M059J (cell line): ENCODE measurements at regions not wholly inside any gene's neighbourhood (a gene's known extent, or its start where the extent isn't known, plus 50 kb on each side); places are given as distances from the start of the nearest gene placed in this dataset.

Source experiments
- DNase-seq: peaks from one replicate; pipeline ENCODE4 v3.0.0-alpha.2; 2012; ENCODE audit warnings: low read depth

DNA sequence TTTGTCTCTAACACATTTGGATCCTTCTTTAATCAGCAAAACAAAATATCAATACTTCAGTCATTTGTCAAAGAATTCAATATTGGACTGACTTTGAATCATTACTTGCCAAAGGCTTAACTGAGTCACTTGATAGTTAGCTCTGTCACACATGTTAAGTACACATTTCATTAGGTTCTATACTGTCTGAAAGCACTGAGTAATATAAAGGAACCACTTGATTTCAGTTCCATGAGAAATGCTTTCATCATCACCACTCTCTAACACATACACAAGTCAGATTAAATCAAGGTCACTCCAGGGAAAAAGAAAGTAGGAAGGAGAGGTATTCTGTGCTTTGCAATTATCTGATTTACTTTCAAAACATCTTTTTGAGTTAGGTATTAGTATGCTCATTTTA lies 1233.1 kb downstream of the C4orf33 start:
- DNase-seq, result no peak

GRCh38 chr4:130333241-130333759 lies 1237.3 kb downstream of the C4orf33 start:
- no peak for DNase-seq

DNA sequence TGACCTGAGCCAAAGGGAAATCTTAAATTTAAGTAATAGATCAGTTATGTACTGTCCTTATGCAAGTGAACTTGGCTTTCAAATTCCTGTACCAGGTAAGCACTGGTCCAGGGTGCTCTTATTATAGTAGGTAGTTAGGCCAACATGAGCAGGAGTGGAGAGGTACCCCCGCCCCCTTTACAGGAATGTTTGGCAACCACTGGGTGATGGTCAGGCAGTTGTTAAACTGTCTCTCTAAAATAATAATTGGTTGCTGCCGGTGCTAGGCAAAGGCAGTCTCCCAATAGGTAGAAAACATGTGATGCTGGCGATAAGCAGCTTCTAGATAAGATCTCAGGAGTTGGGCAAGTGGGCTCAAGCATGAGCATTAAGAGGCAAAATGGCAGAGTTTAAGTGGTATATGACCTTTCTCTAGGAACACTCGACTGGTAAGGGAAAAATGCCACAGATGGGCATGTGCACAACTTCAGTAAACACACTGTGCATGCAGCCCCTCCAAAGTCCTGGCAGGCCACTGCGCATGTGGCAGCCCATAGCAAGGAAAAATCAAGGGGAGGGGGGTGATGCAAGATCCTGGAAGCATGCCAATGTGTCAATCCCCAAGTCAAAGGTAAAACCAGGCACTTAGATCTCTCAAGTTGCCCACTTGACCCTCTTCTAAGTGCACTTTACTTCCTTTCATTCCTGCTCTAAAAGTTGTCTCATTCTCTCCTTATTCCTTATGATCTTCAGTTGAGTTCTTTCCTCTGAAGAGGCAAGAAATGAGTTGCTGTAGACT lies 1239.7 kb downstream of the C4orf33 start:
- DNase-seq, result no peak

DNA sequence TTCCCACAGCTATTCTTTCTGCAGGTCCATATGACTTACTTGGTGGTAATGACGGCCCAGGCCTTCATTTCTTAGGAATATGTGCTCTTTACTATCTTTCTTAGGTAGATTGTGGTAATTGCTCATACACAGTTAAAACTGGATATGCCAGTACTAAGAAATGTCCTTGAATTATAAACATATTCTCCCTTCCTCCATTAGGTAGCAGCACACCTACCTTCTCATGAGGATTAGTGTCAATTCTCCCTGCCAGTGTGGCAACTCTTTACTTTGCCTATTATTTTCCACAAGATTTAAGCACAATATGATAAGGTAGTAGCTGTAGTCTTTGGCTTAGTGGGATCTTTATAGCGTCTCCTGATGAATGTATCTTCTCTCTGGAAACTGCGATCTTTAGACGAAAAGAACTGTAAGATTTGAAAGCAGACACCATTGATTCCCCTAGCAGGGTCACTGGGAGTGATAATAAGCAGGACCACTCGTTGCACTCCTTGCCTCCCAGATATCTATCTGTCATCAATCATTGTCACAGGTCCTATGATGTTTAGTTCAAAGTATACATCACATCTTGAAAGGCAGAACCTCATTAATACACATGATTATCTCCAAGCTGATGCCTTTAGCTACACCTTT lies 1240.7 kb downstream of the C4orf33 start:
- peak; percentile 1 for DNase-seq

DNA sequence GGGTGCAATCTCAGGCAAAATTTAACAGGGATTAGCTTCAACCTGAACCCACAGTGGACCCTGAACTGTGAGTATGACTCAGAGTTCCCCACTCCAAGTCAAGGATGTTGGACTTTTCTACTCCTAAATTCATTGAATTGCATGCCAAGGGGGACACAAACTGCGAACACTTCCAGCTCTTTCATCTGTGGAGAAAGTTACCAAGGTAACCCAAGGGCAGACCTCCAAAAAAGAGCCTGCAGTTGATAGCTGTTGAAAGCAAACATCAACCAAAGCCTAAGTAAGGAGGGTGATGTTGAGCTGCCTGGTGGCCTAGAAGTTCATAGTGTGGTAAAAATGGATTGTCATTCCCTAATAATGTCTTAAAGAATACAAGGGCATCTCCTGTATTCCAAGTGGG lies 1242.9 kb downstream of the C4orf33 start:
- DNase-seq, result no peak

- DNase-seq, result no peak
Observed at GRCh38 chr4:130349745-130350144, 1253.8 kb downstream of the C4orf33 start.

GRCh38 chr4:130356873-130357272 lies 1260.9 kb downstream of the C4orf33 start:
- DNase-seq, result no peak

GRCh38 chr4:130359542-130359941 lies 1263.6 kb downstream of the C4orf33 start:
- no peak for DNase-seq

GRCh38 chr4:130361616-130362015 lies 1265.7 kb downstream of the C4orf33 start:
- no peak for DNase-seq

DNA sequence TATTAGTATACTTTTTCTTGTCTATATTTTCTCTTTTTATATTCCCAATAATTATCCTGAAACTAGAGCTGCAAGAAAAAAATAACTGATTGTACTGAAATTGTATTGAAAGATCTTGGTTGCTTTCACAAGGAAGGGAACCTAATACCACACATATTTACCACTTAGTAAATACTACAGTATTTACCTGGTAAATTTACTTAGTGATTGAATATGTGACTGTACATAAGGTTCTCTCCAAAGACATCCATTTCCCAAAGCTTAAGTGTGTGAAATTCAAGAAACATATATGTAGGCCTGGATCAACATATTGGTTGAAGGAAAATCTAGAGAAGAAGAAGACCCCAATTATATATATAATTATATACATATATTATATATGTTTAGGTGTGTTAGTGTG lies 1272.7 kb downstream of the C4orf33 start:
- DNase-seq, result no peak

- DNase-seq, result no peak
Observed at GRCh38 chr4:130393231-130393630, 1297.3 kb downstream of the C4orf33 start.

GRCh38 chr4:130393642-130394041 lies 1297.7 kb downstream of the C4orf33 start:
- no peak for DNase-seq

DNA sequence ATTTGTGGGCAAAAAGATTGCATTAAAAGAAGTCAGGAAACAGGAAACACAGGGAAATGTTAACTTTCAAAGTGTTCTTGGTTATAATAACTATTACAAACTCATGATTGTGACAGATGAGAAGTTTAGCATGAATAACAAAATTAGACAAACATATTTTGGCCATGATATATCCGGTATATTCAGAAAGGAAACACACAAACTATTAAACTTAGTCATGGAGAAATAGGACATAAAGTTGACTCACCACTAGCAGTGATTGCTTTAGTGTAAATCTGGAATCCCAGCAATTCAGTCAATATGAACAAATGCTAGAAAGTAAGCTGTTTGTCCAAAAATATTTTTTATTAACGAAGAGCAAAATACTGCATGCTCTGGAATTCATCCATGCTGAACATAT lies 1299.9 kb downstream of the C4orf33 start:
- peak; percentile 1 for DNase-seq

DNA sequence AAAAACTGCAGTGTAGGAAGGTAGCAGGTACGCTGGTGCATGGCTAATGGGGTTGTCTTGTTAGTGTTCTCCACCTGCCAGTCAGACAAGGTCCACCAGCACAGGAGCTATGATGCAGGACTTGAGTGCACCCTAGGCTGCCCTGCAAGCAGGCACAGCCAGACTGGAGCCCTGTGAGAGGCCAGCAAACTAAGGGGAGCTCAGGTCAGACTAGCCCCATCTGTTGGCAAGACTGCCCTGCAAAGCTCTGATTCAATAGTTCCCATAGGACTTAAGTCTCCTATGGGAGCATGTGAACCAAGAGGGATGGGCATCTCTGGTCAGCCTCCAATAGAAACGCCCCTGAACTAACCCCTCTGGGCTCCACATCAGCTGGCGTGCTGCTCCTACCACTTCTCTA lies 1307.3 kb downstream of the C4orf33 start:
- DNase-seq, result no peak

DNA sequence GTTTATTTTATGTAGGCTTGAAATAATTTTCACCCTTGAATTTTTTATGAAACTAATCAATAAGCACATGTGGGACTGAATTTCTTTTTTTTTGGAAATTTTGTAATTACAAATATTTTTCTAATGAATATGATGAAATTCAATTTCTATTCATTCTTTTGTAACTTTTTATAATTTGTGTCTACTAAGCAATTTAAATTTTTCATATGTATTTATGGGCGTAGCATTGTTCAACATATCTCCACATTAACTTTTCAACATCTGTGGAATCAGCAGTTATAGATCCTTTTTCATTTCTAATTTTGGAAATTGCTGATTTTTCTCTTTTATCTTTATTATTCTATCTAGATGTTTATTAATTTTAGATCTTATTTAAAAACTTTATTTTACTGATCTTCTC lies 1320.3 kb downstream of the C4orf33 start:
- DNase-seq, result no peak

DNA sequence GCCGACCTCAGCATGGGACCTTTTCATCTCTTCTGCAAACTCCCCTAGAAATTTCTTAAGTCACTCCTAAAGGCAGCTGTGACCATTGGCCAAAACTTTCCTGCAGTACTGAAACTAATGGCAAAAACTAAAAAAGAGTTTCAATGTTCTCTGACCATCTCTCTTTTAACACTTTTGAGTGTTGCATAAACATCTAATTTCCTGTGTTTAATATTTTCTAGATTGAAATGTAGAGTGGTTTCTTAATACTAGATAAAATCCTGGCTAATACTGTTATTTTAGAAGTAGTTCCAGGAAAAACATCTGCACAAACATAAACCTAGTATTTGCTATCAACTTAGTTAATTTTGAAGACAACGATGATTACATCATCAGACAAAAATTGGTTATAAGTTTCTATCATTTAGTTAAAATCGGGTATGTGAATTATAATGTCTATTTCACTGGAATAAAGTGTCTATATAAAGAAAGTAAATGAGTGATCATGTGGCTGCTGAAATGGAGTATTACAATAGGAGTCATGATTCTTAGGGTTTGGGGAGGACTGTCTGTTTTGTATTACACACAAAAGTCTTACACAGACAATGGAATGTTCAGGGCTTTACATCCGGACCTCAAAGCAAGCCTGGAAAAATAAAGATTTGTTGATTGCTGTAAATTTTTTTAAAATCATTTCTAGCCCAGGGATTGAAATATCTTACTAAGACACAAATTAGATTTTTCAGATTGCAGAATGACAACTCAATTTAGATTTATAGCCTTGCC lies 1323.4 kb downstream of the C4orf33 start:
- DNase-seq, result no peak

GRCh38 chr4:130422261-130422660 lies 1326.3 kb downstream of the C4orf33 start:
- DNase-seq, result no peak

GRCh38 chr4:130424211-130424610 lies 1328.3 kb downstream of the C4orf33 start:
- no peak for DNase-seq

DNA sequence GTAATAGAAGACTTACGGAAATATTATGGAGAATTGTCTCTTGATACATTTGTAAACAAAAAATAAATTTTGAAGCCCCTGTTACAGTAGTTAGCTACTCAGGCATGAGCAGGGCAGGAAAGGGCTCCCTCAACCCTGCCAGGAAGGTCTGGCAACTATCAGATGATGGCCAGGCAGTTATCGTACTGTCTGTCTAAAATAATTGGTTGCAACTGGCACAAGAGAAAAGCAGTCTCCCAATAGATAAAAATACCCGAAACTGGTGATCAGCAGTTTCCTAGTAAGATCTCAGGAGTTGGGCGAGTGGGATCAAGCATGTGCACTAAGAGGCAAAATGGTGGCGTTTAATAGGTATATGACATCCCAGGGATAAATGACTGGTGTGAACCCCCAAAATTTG lies 1336.3 kb downstream of the C4orf33 start:
- DNase-seq, result no peak

DNA sequence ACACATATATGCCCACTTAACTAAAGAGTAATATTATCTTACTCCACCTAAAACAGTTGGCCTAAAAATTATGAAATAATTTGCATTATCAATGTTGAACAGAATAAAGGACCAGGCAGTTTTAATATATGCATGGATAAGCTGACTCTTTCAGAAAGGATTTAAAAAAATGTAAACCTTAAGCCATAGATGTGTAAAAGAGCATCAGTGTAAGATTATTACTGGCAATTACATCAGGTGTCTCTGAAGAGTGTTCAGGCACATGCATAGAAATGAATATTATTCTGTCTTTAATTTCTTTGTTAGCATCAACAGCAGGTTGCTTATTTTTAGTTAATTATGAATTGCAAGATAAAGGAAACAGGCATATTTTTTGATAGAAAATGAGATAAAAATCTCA lies 1353.8 kb downstream of the C4orf33 start:
- DNase-seq, result no peak

DNA sequence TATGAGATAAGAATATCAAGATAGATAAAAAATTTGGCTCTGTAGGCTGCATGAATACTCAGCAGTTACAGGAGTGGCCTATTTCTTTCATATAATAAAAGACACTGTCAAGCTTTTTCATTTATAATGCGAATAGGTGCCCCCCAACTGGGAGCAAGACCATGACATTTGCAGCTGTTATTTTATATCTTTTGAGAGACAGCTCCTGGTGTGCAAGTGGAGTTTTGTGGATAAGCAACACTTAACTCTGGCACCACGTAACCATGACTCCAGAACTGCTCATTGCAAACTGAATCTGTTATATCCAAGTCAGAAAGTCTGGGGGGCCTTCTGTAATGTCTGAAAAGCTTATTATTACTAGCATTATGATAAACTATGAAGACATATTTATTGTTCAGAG lies 1372.4 kb downstream of the C4orf33 start:
- DNase-seq, result no peak

DNA sequence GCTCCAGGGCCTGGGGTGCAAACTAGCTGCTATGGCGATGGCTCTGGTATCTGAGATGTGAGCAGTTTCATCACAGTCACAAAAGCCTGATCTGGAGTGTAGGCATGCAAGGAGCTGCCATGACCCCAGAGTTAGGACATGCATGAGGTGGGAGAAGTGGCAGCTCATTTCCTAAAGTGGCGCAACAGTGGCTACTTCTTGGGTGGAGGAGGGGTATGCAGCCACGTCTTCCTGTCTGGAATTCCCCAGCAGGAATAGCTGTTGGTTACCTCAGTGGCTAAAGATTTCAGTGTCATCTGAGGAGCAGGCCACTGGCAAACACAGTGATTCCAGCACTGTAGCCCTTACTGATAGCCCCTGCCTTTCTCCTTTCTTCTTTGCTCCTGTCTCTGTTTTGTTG lies 1382.5 kb downstream of the C4orf33 start:
- DNase-seq, result peak; percentile 2

DNA sequence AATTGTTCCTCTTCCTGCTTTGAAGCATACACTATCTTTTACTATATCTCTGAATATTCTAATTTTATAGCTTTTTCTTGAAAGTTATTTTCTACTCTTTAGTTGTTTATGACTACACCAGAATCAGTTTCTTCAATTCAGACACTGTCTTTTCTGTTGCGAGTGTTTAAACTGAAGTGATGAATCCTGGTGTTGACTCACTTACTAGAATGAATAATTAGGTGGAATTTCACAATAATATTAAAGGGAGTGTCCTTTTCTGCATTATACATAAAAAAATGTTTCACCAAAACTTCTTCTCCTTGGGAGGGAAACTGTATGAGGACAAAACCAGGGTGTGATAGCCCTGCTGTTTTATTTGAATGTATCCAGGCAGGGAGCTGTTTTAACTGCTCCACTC lies 1383.1 kb downstream of the C4orf33 start:
- DNase-seq, result no peak
